Nephron (organoid): ENCODE measurements at regions not wholly inside any gene's neighbourhood (a gene's known extent, or its start where the extent isn't known, plus 50 kb on each side); places are given as distances from the start of the nearest gene placed in this dataset.

Experiments used
- H3K27ac Mint-ChIP-seq, 3 experiments: 2 replicates each; pipeline ENCODE4 v1.8.0; 2020; ENCODE audit warnings: mixed read lengths in 3 of 3, mild to moderate bottlenecking in 2 of 3, moderate library complexity in 1 of 3
- H3K27me3 Mint-ChIP-seq: 2 replicates; pipeline ENCODE4 v1.8.0; 2021; ENCODE audit warnings: low read depth, mild to moderate bottlenecking, moderate library complexity, mixed read lengths
- H3K36me3 Mint-ChIP-seq: 2 replicates; pipeline ENCODE4 v1.8.0; 2020; ENCODE audit warnings: low read depth, mixed read lengths
- H3K4me1 Mint-ChIP-seq: 2 replicates; pipeline ENCODE4 v1.8.0; 2020; ENCODE audit warnings: mixed read lengths
- H3K4me3 Mint-ChIP-seq, 3 experiments: 2 replicates each; pipeline ENCODE4 v1.8.0; 2020; ENCODE audit warnings: mild to moderate bottlenecking in 3 of 3, mixed read lengths in 3 of 3, moderate library complexity in 2 of 3
- H3K9me3 Mint-ChIP-seq: 2 replicates; pipeline ENCODE4 v1.8.0; 2020; ENCODE audit warnings: mixed read lengths
- CTCF ChIP-seq, 3 experiments: fragments of 200-600 bp; sonication (generic); IDR thresholded peaks; one replicate each; pipeline ENCODE4 v1.5.0; 2021; ENCODE audit warnings: antibody characterized with exemption in 3 of 3; ENCODE audit not compliant: unreplicated experiment in 3 of 3

GRCh38 chr15:69848551-69849231 lies 249.0 kb downstream of the TLE3 start:
- no peaks in the 10 kb centered on the region for H3K36me3 Mint-ChIP-seq
- H3K4me1 Mint-ChIP-seq = peaks cover 15% of the 10 kb centered on the region
- peaks cover 65% of the 10 kb centered on the region for H3K27me3 Mint-ChIP-seq
- H3K4me3 Mint-ChIP-seq = no peak overlapping the region
- H3K9me3 Mint-ChIP-seq = no peaks in the 10 kb centered on the region
- no peak for TF ChIP-seq CTCF (IDR thresholded peaks at IDR 0.05; ENCODE audit: unreplicated experiment in 3 of 3)
- H3K27ac Mint-ChIP-seq = no peak overlapping the region

- no peak for TF ChIP-seq CTCF (IDR thresholded peaks at IDR 0.05; ENCODE audit: unreplicated experiment in 3 of 3)
- Mint-ChIP-seq H3K27me3 (peaks cover 61% of the 10 kb centered on the region), H3K4me3 (no peak overlapping the region), H3K36me3 (no peaks in the 10 kb centered on the region), H3K9me3 (no peaks in the 10 kb centered on the region), H3K27ac (no peak overlapping the region), H3K4me1 (peaks cover 20% of the 10 kb centered on the region)
Observed at GRCh38 chr15:69849232-69849610, 248.5 kb downstream of the TLE3 start.

- Mint-ChIP-seq H3K4me1 (peaks cover 50% of the 10 kb centered on the region), H3K36me3 (no peaks in the 10 kb centered on the region), H3K4me3 (no peak overlapping the region), H3K9me3 (no peaks in the 10 kb centered on the region), H3K27me3 (peaks cover 40% of the 10 kb centered on the region), H3K27ac (peak overlapping the region in 1 of 3 experiments; percentile 2)
- TF ChIP-seq CTCF (IDR thresholded peaks at IDR 0.05; ENCODE audit: unreplicated experiment in 3 of 3) = no peak
Observed at GRCh38 chr15:69852482-69852881, 245.2 kb downstream of the TLE3 start.

- no peak overlapping the region for H3K4me3 Mint-ChIP-seq
- H3K9me3 Mint-ChIP-seq = no peaks in the 10 kb centered on the region
- no peak overlapping the region for H3K27ac Mint-ChIP-seq
- peaks cover 55% of the 10 kb centered on the region for H3K4me1 Mint-ChIP-seq
- TF ChIP-seq CTCF (IDR thresholded peaks at IDR 0.05; ENCODE audit: unreplicated experiment in 3 of 3) = no peak
- peaks cover 38% of the 10 kb centered on the region for H3K27me3 Mint-ChIP-seq
- H3K36me3 Mint-ChIP-seq = no peaks in the 10 kb centered on the region
Observed at GRCh38 chr15:69852916-69853315, 244.8 kb downstream of the TLE3 start.

GRCh38 chr15:69853544-69853951 lies 244.2 kb downstream of the TLE3 start:
- Mint-ChIP-seq H3K4me1 (peaks cover 56% of the 10 kb centered on the region), H3K36me3 (no peaks in the 10 kb centered on the region), H3K4me3 (no peak overlapping the region), H3K9me3 (no peaks in the 10 kb centered on the region), H3K27ac (peak overlapping the region in 1 of 3 experiments; percentile 42), H3K27me3 (peaks cover 34% of the 10 kb centered on the region)
- TF ChIP-seq CTCF (IDR thresholded peaks at IDR 0.05; ENCODE audit: unreplicated experiment in 3 of 3) = no peak

GRCh38 chr15:69854001-69854400 lies 243.7 kb downstream of the TLE3 start:
- H3K9me3 Mint-ChIP-seq = no peaks in the 10 kb centered on the region
- H3K4me3 Mint-ChIP-seq = no peak overlapping the region
- peak overlapping the region in 1 of 3 experiments; percentile 21 for H3K27ac Mint-ChIP-seq
- H3K4me1 Mint-ChIP-seq = peaks cover 56% of the 10 kb centered on the region
- H3K27me3 Mint-ChIP-seq = peaks cover 29% of the 10 kb centered on the region
- no peaks in the 10 kb centered on the region for H3K36me3 Mint-ChIP-seq
- TF ChIP-seq CTCF (IDR thresholded peaks at IDR 0.05; ENCODE audit: unreplicated experiment in 3 of 3) = no peak
